SH-SY5Y (cell line): ENCODE measurements at regions not wholly inside any gene's neighbourhood (a gene's known extent, or its start where the extent isn't known, plus 50 kb on each side); places are given as distances from the start of the nearest gene placed in this dataset.

Experiments
- GATA2 ChIP-seq: IDR thresholded peaks from 2 replicates; pipeline ENCODE4 v1.6.1; 2011; ENCODE audit warnings: mild to moderate bottlenecking, low read depth, low read length
- GATA3 ChIP-seq: IDR thresholded peaks from 2 replicates; pipeline ENCODE4 v1.6.1; 2011; ENCODE audit warnings: low read depth, mild to moderate bottlenecking, low read length, moderate library complexity

- TF ChIP-seq GATA2 (no peak), GATA3 (no peak)
Observed at GRCh38 chr10:61138708-61139591, 195.0 kb upstream of the RHOBTB1 start.
